A673 (cell line): ENCODE measurements at regions not wholly inside any gene's neighbourhood (a gene's known extent, or its start where the extent isn't known, plus 50 kb on each side); places are given as distances from the start of the nearest gene placed in this dataset.

Experiments used
- BruUV-seq: library from RNA; stranded (reverse); fragments of 400-500 nt; replicated peaks from 2 replicates; lab custom pipeline; 2021; lab: Mats Ljungman, UMichigan
- CTCF ChIA-PET: fragments of 300-600 bp; sonication (Branson Sonifier 250); formaldehyde crosslinking; loops from one replicate; lab custom pipeline; 2022; ENCODE audit warnings: antibody characterized with exemption; lab: Charles Lee
- POLR2A ChIA-PET: fragments of 300-600 bp; sonication (Branson Sonifier 250); formaldehyde crosslinking; loops from one replicate; lab custom pipeline; 2022; ENCODE audit warnings: antibody characterized with exemption; ENCODE audit not compliant: low non-redundant PET; lab: Charles Lee
- DNase-seq: peaks from one replicate; pipeline ENCODE4 v3.0.0-alpha.2; 2015; ENCODE audit warnings: low spot score
- H3K27ac ChIP-seq: fragments of 200-600 bp; sonication (generic); 2 replicates; pipeline ENCODE4 v1.5.1; 2016; ENCODE audit warnings: mixed run types, low read depth, mild to moderate bottlenecking, mixed read lengths, antibody characterized with exemption, low read length; ENCODE audit not compliant: poor library complexity, severe bottlenecking
- H3K27me3 ChIP-seq: fragments of 200-600 bp; sonication (generic); replicated peaks from 2 replicates; pipeline ENCODE4 v1.6.1; 2017; ENCODE audit warnings: mixed run types, low read depth, mild to moderate bottlenecking, mixed read lengths, antibody characterized with exemption, low read length; ENCODE audit not compliant: insufficient read depth, poor library complexity
- H3K36me3 ChIP-seq: fragments of 200-600 bp; sonication (generic); 2 replicates; pipeline ENCODE4 v1.6.1; 2016; ENCODE audit warnings: mixed run types, mild to moderate bottlenecking, mixed read lengths, antibody characterized with exemption, low read length; ENCODE audit not compliant: insufficient read depth, poor library complexity, severe bottlenecking
- H3K4me1 ChIP-seq: fragments of 200-600 bp; sonication (generic); 2 replicates; pipeline ENCODE4 v1.6.1; 2017; ENCODE audit warnings: mixed run types, mild to moderate bottlenecking, mixed read lengths, antibody characterized with exemption, low read length; ENCODE audit not compliant: insufficient read depth, poor library complexity, severe bottlenecking
- H3K4me3 ChIP-seq: fragments of 200-600 bp; sonication (generic); 2 replicates; pipeline ENCODE4 v1.5.1; 2016; ENCODE audit warnings: low read depth, mixed run types, mild to moderate bottlenecking, mixed read lengths, low read length; ENCODE audit not compliant: poor library complexity, severe bottlenecking
- H3K9me3 ChIP-seq: fragments of 200-600 bp; sonication (generic); 2 replicates; pipeline ENCODE4 v1.6.1; 2016; ENCODE audit warnings: mixed run types, low read depth, mild to moderate bottlenecking, mixed read lengths, antibody characterized with exemption, low read length; ENCODE audit not compliant: poor library complexity, severe bottlenecking
- CTCF ChIP-seq: fragments of 300-800, 200-600 bp; sonication (generic); conservative IDR thresholded peaks from 2 replicates; pipeline ENCODE4 v1.5.1; 2017; ENCODE audit warnings: low read depth, mild to moderate bottlenecking, antibody characterized with exemption, low read length, moderate library complexity, mixed read lengths
- EZH2 ChIP-seq: fragments of 200-600 bp; sonication (generic); IDR thresholded peaks from 2 replicates; pipeline ENCODE4 v1.6.1; 2017; ENCODE audit warnings: borderline replicate concordance, low read depth, mild to moderate bottlenecking, mixed read lengths, antibody characterized with exemption, low read length; ENCODE audit not compliant: poor library complexity, severe bottlenecking
- intact Hi-C: fragments of 100-400 bp; cut with micrococcal nuclease; formaldehyde crosslinking; loops from one replicate; pipeline ENCODE4 v1.10.0; 2022; ENCODE audit not compliant: unreplicated experiment

- no peak for DNase-seq
- H3K36me3 ChIP-seq = no peaks in the 10 kb centered on the region
- intact Hi-C loops = no loop called here
- BruUV-seq = no TSS peak
- H3K9me3 ChIP-seq = no peaks in the 10 kb centered on the region
- ChIA-PET POLR2A (no interaction called here), CTCF (interaction anchor here (0.6 kb wide), 1 partner anchor 35 kb away, joined by 7 read pairs; no protein-coding TSS in a partner anchor)
- no peak overlapping the region for H3K27ac ChIP-seq
- peaks cover 19% of the 10 kb centered on the region for H3K27me3 ChIP-seq
- no peak for TF ChIP-seq EZH2
- no peak for TF ChIP-seq CTCF
- H3K4me1 ChIP-seq = no peaks in the 10 kb centered on the region
- no peak overlapping the region for H3K4me3 ChIP-seq
These were observed 75.9 kb upstream of the NXPH1 start for GRCh38 chr7:8357536-8357935.

- CTCF ChIA-PET = no interaction called here
- TF ChIP-seq CTCF = no peak
- no peak for TF ChIP-seq EZH2
- no peak for DNase-seq
- no peaks in the 10 kb centered on the region for H3K4me1 ChIP-seq
- peaks cover 26% of the 10 kb centered on the region for H3K27me3 ChIP-seq
- no peak overlapping the region for H3K4me3 ChIP-seq
- POLR2A ChIA-PET = no interaction called here
- H3K36me3 ChIP-seq = no peaks in the 10 kb centered on the region
- no peaks in the 10 kb centered on the region for H3K9me3 ChIP-seq
- H3K27ac ChIP-seq = no peak overlapping the region
- intact Hi-C loops = no loop called here
- no TSS peak for BruUV-seq
These were observed 72.8 kb upstream of the NXPH1 start for GRCh38 chr7:8360564-8361153.

GRCh38 chr7:8362723-8363369, 70.6 kb upstream of the NXPH1 start:
- TF ChIP-seq EZH2 (no peak), CTCF (no peak)
- intact Hi-C loops = no loop called here
- Histone ChIP-seq H3K27ac (no peak overlapping the region), H3K36me3 (no peaks in the 10 kb centered on the region), H3K27me3 (peaks cover 25% of the 10 kb centered on the region), H3K9me3 (no peaks in the 10 kb centered on the region), H3K4me3 (no peak overlapping the region), H3K4me1 (no peaks in the 10 kb centered on the region)
- ChIA-PET POLR2A (no interaction called here), CTCF (interaction anchor here (0.6 kb wide), 1 partner anchor 714 kb away, joined by 3 read pairs; no protein-coding TSS in a partner anchor)
- BruUV-seq = no TSS peak
- DNase-seq = no peak
